Keratinocyte (primary cell): ENCODE measurements at regions not wholly inside any gene's neighbourhood (a gene's known extent, or its start where the extent isn't known, plus 50 kb on each side); places are given as distances from the start of the nearest gene placed in this dataset.

Experiments used
- CTCF ChIP-seq, 3 experiments: IDR thresholded peaks in 1 of 3; conservative IDR thresholded peaks in 1 of 3; optimal IDR thresholded peaks in 1 of 3; 2 replicates in 2 of 3; 3 replicates in 1 of 3; pipeline versions ENCODE3 to v1.5.1; 2011; ENCODE audit warnings: low read length in 3 of 3, mild to moderate bottlenecking in 3 of 3, moderate library complexity in 2 of 3, control low read depth in 1 of 3, inconsistent platforms in 1 of 3; ENCODE audit not compliant: insufficient read depth in 2 of 3; ENCODE audit errors: extremely low read depth in 1 of 3
- EZH2 ChIP-seq: IDR thresholded peaks from one replicate; pipeline ENCODE4 v1.6.1; 2012; ENCODE audit warnings: inconsistent platforms, mild to moderate bottlenecking, low read length, moderate library complexity

GRCh38 chr6:15744818-15745402 lies 82.1 kb upstream of the DTNBP1 start:
- TF ChIP-seq CTCF (optimal IDR thresholded peaks at IDR 0.05 in 1 of 3, IDR thresholded peaks at IDR 0.05 in 1 of 3, conservative IDR thresholded peaks at IDR 0.05 in 1 of 3; ENCODE audit: extremely low read depth in 1 of 3, insufficient read depth in 2 of 3, low read length in 3 of 3): no peak
- TF ChIP-seq EZH2: no peak
